ACC112 (cell line): ENCODE measurements at regions not wholly inside any gene's neighbourhood (a gene's known extent, or its start where the extent isn't known, plus 50 kb on each side); places are given as distances from the start of the nearest gene placed in this dataset.

ENCODE experiments used
- H2AFZ ChIP-seq: fragments of 200-600 bp; sonication (generic); one replicate; pipeline ENCODE4 v1.6.0; 2017; ENCODE audit warnings: antibody characterized with exemption, low read length; ENCODE audit not compliant: unreplicated experiment
- H3K27ac ChIP-seq: fragments of 200-600 bp; sonication (generic); 2 replicates; pipeline ENCODE4 v1.5.1; 2014; ENCODE audit warnings: low read depth, mild to moderate bottlenecking, antibody characterized with exemption, low read length, moderate library complexity
- H3K27me3 ChIP-seq: fragments of 200-600 bp; sonication (generic); 2 replicates; pipeline ENCODE4 v1.6.1; 2014; ENCODE audit warnings: mild to moderate bottlenecking, antibody characterized with exemption, low read length, moderate library complexity, mixed read lengths; ENCODE audit not compliant: insufficient read depth
- H3K36me3 ChIP-seq: fragments of 200-600 bp; sonication (generic); 2 replicates; pipeline ENCODE4 v1.6.1; 2016; ENCODE audit warnings: mild to moderate bottlenecking, antibody characterized with exemption, low read length, moderate library complexity, mixed read lengths; ENCODE audit not compliant: insufficient read depth
- H3K4me1 ChIP-seq: fragments of 200-600 bp; sonication (generic); one replicate; pipeline ENCODE4 v1.6.1; 2016; ENCODE audit warnings: low read length, mixed read lengths; ENCODE audit not compliant: insufficient read depth, unreplicated experiment, control insufficient read depth
- H3K4me3 ChIP-seq: fragments of 200-600 bp; sonication (generic); 2 replicates; pipeline ENCODE4 v1.5.1; 2014; ENCODE audit warnings: mild to moderate bottlenecking, low read depth, low read length
- H3K79me2 ChIP-seq: fragments of 200-600 bp; sonication (generic); one replicate; pipeline ENCODE4 v1.6.0; 2016; ENCODE audit warnings: low read length; ENCODE audit not compliant: control insufficient read depth, unreplicated experiment, insufficient read depth

- H3K4me1 ChIP-seq = no peaks in the 10 kb centered on the region
- H3K36me3 ChIP-seq = no peaks in the 10 kb centered on the region
- H3K27me3 ChIP-seq = peaks cover 44% of the 10 kb centered on the region
- H2AFZ ChIP-seq = no peak overlapping the region
- H3K4me3 ChIP-seq = no peak overlapping the region
- no peak overlapping the region for H3K27ac ChIP-seq
- H3K79me2 ChIP-seq = no peaks in the 10 kb centered on the region
Observed at GRCh38 chr6:20312606-20313005, 89.1 kb upstream of the E2F3 start.

GRCh38 chr6:20313051-20313450, 88.6 kb upstream of the E2F3 start:
- Histone ChIP-seq H3K4me1 (no peaks in the 10 kb centered on the region), H3K4me3 (no peak overlapping the region), H3K27ac (no peak overlapping the region), H3K36me3 (no peaks in the 10 kb centered on the region), H2AFZ (no peak overlapping the region), H3K27me3 (peaks cover 46% of the 10 kb centered on the region), H3K79me2 (no peaks in the 10 kb centered on the region)

GRCh38 chr6:20313960-20314530, 87.6 kb upstream of the E2F3 start:
- Histone ChIP-seq H3K4me3 (no peak overlapping the region), H3K4me1 (no peaks in the 10 kb centered on the region), H3K36me3 (no peaks in the 10 kb centered on the region), H3K27me3 (peaks cover 49% of the 10 kb centered on the region), H2AFZ (no peak overlapping the region), H3K79me2 (no peaks in the 10 kb centered on the region), H3K27ac (no peak overlapping the region)

GRCh38 chr6:20314866-20315845, 86.5 kb upstream of the E2F3 start:
- H3K27ac ChIP-seq = no peak overlapping the region
- H3K27me3 ChIP-seq = peaks cover 49% of the 10 kb centered on the region

GRCh38 chr6:20317430-20317829, 84.2 kb upstream of the E2F3 start:
- no peaks in the 10 kb centered on the region for H3K4me1 ChIP-seq
- H3K4me3 ChIP-seq = no peak overlapping the region
- no peak overlapping the region for H2AFZ ChIP-seq
- no peaks in the 10 kb centered on the region for H3K79me2 ChIP-seq
- no peaks in the 10 kb centered on the region for H3K36me3 ChIP-seq
- no peak overlapping the region for H3K27ac ChIP-seq
- peaks cover 40% of the 10 kb centered on the region for H3K27me3 ChIP-seq

More at GRCh38 chr6:20314866-20315845, 86.5 kb upstream of the E2F3 start:
- Histone ChIP-seq H3K79me2 (no peaks in the 10 kb centered on the region), H3K36me3 (no peaks in the 10 kb centered on the region), H3K4me3 (no peak overlapping the region), H3K4me1 (no peaks in the 10 kb centered on the region), H2AFZ (no peak overlapping the region)

GRCh38 chr6:20318851-20319387, 82.8 kb upstream of the E2F3 start:
- Histone ChIP-seq H3K4me3 (no peak overlapping the region), H3K79me2 (no peaks in the 10 kb centered on the region), H3K36me3 (no peaks in the 10 kb centered on the region), H3K4me1 (no peaks in the 10 kb centered on the region), H2AFZ (no peak overlapping the region), H3K27ac (no peak overlapping the region), H3K27me3 (peaks cover 25% of the 10 kb centered on the region)

GRCh38 chr6:20319520-20320357, 81.9 kb upstream of the E2F3 start:
- Histone ChIP-seq H3K79me2 (no peaks in the 10 kb centered on the region), H3K4me3 (no peak overlapping the region), H3K27me3 (peaks cover 17% of the 10 kb centered on the region), H3K36me3 (no peaks in the 10 kb centered on the region), H2AFZ (no peak overlapping the region), H3K27ac (no peak overlapping the region), H3K4me1 (no peaks in the 10 kb centered on the region)

GRCh38 chr6:20325641-20326421, 75.8 kb upstream of the E2F3 start:
- H3K4me1 ChIP-seq = no peaks in the 10 kb centered on the region
- no peaks in the 10 kb centered on the region for H3K79me2 ChIP-seq
- no peak overlapping the region for H2AFZ ChIP-seq
- no peaks in the 10 kb centered on the region for H3K36me3 ChIP-seq
- no peak overlapping the region for H3K4me3 ChIP-seq
- peaks cover 33% of the 10 kb centered on the region for H3K27me3 ChIP-seq
- no peak overlapping the region for H3K27ac ChIP-seq

GRCh38 chr6:20326422-20326728, 75.3 kb upstream of the E2F3 start:
- Histone ChIP-seq H3K36me3 (no peaks in the 10 kb centered on the region), H2AFZ (no peak overlapping the region)

GRCh38 chr6:20327141-20327540, 74.5 kb upstream of the E2F3 start:
- no peak overlapping the region for H3K27ac ChIP-seq
- peaks cover 41% of the 10 kb centered on the region for H3K27me3 ChIP-seq
- no peaks in the 10 kb centered on the region for H3K4me1 ChIP-seq
- H3K4me3 ChIP-seq = no peak overlapping the region
- no peaks in the 10 kb centered on the region for H3K36me3 ChIP-seq
- H2AFZ ChIP-seq = no peak overlapping the region
- H3K79me2 ChIP-seq = no peaks in the 10 kb centered on the region

More at GRCh38 chr6:20326422-20326728, 75.3 kb upstream of the E2F3 start:
- H3K4me3 ChIP-seq = no peak overlapping the region
- no peaks in the 10 kb centered on the region for H3K79me2 ChIP-seq
- no peaks in the 10 kb centered on the region for H3K4me1 ChIP-seq
- peaks cover 38% of the 10 kb centered on the region for H3K27me3 ChIP-seq
- H3K27ac ChIP-seq = no peak overlapping the region
